ENCODE measurements at regions not wholly inside any gene's neighbourhood (a gene's known extent, or its start where the extent isn't known, plus 50 kb on each side); places are given as distances from the start of the nearest gene placed in this dataset.

DNA sequence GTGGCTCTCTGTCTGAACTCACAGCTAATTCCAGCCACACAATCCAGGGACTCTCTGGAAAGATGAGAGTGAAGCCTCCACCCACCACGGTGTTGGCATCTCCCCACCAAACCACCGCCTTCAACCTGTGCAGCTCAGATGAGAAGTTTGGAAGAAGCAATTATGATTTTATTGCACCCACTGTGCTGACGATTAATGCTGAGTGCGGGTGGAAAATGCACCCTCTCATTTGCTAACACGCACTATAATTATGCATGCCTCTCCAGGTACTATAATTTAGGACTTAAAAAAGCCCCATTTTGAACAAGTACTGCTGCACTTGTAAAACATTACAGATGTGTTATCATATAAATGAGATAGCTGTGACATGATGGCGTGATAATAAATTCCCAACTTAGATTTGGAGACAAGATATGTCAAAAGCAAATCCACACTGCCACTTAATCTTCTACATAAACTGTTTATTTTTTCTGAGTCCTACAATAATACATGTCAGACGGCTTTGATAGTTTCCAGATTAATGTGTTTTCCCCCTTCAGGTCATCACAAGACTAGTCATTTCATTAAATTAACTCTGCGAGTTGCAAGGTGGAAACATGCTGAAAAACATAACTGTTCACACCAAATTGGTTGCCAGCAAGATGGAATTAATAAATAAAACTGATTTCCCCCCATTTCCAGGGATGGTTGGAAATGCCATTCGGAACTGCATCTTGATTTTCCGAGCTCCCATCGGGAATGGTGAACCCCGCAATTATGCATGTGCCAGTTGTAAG is 466.5 kb upstream of the MAF start:
- H3K9ac ChIP-seq (replicated peaks; ENCODE audit: extremely low read depth, insufficient read depth, low read length), result no peak overlapping the region
- ChIA-PET POLR2A (no interaction called here), CTCF (interaction anchor here (1.3 kb wide), 1 partner anchor 17 kb away, joined by 3 read pairs; no protein-coding TSS in a partner anchor)
- H3K36me3 ChIP-seq (ENCODE audit: control insufficient read depth in 2 of 2, extremely low read depth in 1 of 2, insufficient read depth in 2 of 2, low read length in 2 of 2), result no peaks in the 10 kb centered on the region
- no peaks in the 10 kb centered on the region for H4K20me1 ChIP-seq (replicated peaks; ENCODE audit: control insufficient read depth, extremely low read depth, insufficient read depth, low read length)
- no peak overlapping the region for H3K4me3 ChIP-seq (replicated peaks in 1 of 3; ENCODE audit: insufficient read depth in 1 of 3, low read depth in 1 of 3, low read length in 3 of 3)
- FAIRE-seq (no peak), DNase-seq (ENCODE audit: low read depth, low spot score) (no peak)
- no peak overlapping the region for H2AFZ ChIP-seq (ENCODE audit: low read depth, low read length)
- no peaks in the 10 kb centered on the region for H3K9me3 ChIP-seq (replicated peaks; ENCODE audit: control insufficient read depth, insufficient read depth, low read length)
- intact Hi-C loops (cut with micrococcal nuclease), result no loop called here
- TF ChIP-seq GATA2 (IDR thresholded peaks at IDR 0.05; ENCODE audit: insufficient read depth, insufficient read length, low read depth, low read length) (no peak), EZH2 (IDR thresholded peaks at IDR 0.05; ENCODE audit: borderline replicate concordance, low read depth, low read length, severe bottlenecking) (no peak), POLR2A (IDR thresholded peaks at IDR 0.05; ENCODE audit: low read depth, low read length) (no peak), JUN (IDR thresholded peaks at IDR 0.05; ENCODE audit: borderline replicate concordance, insufficient read depth, insufficient read length, low read depth) (no peak), FOS (IDR thresholded peaks at IDR 0.05; ENCODE audit: borderline replicate concordance, insufficient read depth, low read length) (no peak), MYC (IDR thresholded peaks at IDR 0.05; ENCODE audit: low read depth, low read length) (no peak), POLR2AphosphoS5 (IDR thresholded peaks at IDR 0.05; ENCODE audit: insufficient read depth, low read depth, low read length) (no peak)
- TF ChIP-seq, protein P1, sequence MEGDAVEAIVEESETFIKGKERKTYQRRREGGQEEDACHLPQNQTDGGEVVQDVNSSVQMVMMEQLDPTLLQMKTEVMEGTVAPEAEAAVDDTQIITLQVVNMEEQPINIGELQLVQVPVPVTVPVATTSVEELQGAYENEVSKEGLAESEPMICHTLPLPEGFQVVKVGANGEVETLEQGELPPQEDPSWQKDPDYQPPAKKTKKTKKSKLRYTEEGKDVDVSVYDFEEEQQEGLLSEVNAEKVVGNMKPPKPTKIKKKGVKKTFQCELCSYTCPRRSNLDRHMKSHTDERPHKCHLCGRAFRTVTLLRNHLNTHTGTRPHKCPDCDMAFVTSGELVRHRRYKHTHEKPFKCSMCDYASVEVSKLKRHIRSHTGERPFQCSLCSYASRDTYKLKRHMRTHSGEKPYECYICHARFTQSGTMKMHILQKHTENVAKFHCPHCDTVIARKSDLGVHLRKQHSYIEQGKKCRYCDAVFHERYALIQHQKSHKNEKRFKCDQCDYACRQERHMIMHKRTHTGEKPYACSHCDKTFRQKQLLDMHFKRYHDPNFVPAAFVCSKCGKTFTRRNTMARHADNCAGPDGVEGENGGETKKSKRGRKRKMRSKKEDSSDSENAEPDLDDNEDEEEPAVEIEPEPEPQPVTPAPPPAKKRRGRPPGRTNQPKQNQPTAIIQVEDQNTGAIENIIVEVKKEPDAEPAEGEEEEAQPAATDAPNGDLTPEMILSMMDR (IDR thresholded peaks at IDR 0.05; ENCODE audit: extremely low read depth in 1 of 2, insufficient read depth in 1 of 2, low read depth in 1 of 2, low read length in 2 of 2), result no peak
- TF ChIP-seq, protein P2, sequence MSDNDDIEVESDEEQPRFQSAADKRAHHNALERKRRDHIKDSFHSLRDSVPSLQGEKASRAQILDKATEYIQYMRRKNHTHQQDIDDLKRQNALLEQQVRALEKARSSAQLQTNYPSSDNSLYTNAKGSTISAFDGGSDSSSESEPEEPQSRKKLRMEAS (IDR thresholded peaks at IDR 0.05; ENCODE audit: insufficient read depth, insufficient read length), result no peak
- no peaks in the 10 kb centered on the region for H3K79me2 ChIP-seq (ENCODE audit: control insufficient read depth, insufficient read depth, low read length)
- dilution Hi-C loops (cut with MboI; ENCODE audit: extremely low pct_ligation_motif_present, low sequenced_read_pairs), result no loop called here
- H3K9me1 ChIP-seq (replicated peaks; ENCODE audit: control insufficient read depth, extremely low read depth, insufficient read depth, low read length), result no peaks in the 10 kb centered on the region
- H3K4me1 ChIP-seq (ENCODE audit: control insufficient read depth, extremely low read depth, insufficient read depth, low read length), result no peaks in the 10 kb centered on the region
- H3K27ac ChIP-seq (ENCODE audit: insufficient read depth, low read depth, low read length), result no peak overlapping the region
- no peaks in the 10 kb centered on the region for H3K27me3 ChIP-seq (ENCODE audit: control insufficient read depth in 2 of 2, insufficient read depth in 2 of 2, low read length in 2 of 2)
- no TSS peak for BruUV-seq (replicated peaks)
- no peak overlapping the region for H3K4me2 ChIP-seq (ENCODE audit: insufficient read depth, low read length)

All from endothelial cell of umbilical vein (primary cell).